Mammary epithelial cell (primary cell): ENCODE measurements at regions not wholly inside any gene's neighbourhood (a gene's known extent, or its start where the extent isn't known, plus 50 kb on each side); places are given as distances from the start of the nearest gene placed in this dataset.

ENCODE experiments used
- EZH2 ChIP-seq: IDR thresholded peaks from 2 replicates; pipeline ENCODE4 v1.6.1; 2012; ENCODE audit warnings: low read length, inconsistent platforms, borderline replicate concordance
- TF ChIP-seq, protein P1 (sequence below), 2 donors: IDR thresholded peaks in 1 of 2; conservative IDR thresholded peaks in 1 of 2; 2 replicates each; pipeline ENCODE4 v1.5.1; 2011 to 2012; ENCODE audit warnings: inconsistent platforms in 2 of 2, low read length in 2 of 2, mild to moderate bottlenecking in 2 of 2, control low read depth in 1 of 2, low read depth in 1 of 2; ENCODE audit not compliant: insufficient read depth in 1 of 2; ENCODE audit errors: extremely low read depth in 1 of 2

DNA sequence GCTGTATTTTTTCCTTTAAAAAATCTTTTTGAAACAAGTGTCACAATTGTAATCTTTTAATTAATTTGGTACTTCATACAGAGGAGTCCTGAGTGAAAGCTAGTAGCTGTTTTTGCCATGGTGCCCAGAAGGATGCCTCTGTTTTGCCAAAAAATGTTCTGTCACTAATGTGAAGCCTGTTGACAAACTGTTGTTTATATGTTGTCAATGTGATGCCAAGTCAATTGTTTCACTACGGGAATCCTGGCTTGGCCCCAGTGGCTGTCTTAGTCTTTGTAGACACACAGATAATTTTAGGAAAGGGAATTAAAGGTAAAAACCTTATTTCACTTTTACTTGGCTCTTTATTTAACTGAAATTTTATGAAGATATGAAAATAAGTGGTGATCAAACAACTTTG lies 706.4 kb upstream of the MMS22L start:
- no peak for TF ChIP-seq EZH2
- TF ChIP-seq, protein P1, sequence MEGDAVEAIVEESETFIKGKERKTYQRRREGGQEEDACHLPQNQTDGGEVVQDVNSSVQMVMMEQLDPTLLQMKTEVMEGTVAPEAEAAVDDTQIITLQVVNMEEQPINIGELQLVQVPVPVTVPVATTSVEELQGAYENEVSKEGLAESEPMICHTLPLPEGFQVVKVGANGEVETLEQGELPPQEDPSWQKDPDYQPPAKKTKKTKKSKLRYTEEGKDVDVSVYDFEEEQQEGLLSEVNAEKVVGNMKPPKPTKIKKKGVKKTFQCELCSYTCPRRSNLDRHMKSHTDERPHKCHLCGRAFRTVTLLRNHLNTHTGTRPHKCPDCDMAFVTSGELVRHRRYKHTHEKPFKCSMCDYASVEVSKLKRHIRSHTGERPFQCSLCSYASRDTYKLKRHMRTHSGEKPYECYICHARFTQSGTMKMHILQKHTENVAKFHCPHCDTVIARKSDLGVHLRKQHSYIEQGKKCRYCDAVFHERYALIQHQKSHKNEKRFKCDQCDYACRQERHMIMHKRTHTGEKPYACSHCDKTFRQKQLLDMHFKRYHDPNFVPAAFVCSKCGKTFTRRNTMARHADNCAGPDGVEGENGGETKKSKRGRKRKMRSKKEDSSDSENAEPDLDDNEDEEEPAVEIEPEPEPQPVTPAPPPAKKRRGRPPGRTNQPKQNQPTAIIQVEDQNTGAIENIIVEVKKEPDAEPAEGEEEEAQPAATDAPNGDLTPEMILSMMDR (conservative IDR thresholded peaks at IDR 0.05 in 1 of 2, IDR thresholded peaks at IDR 0.05 in 1 of 2; ENCODE audit: extremely low read depth in 1 of 2, insufficient read depth in 1 of 2, low read depth in 1 of 2, low read length in 2 of 2), result no peak
